H9 (cell line): ENCODE measurements at regions not wholly inside any gene's neighbourhood (a gene's known extent, or its start where the extent isn't known, plus 50 kb on each side); places are given as distances from the start of the nearest gene placed in this dataset.

Experiments
- DNase-seq: peaks from one replicate; pipeline ENCODE4 v3.0.0-alpha.2; 2017
- H2AFZ ChIP-seq: one replicate; pipeline ENCODE4 v1.6.1; 2013; ENCODE audit warnings: mild to moderate bottlenecking, low read length, control low read depth, moderate library complexity
- H2AK5ac ChIP-seq: 2 replicates; pipeline ENCODE4 v1.6.1; 2013; ENCODE audit warnings: low read length, control low read depth, mixed read lengths; ENCODE audit not compliant: insufficient read length
- H2BK120ac ChIP-seq: one replicate; pipeline ENCODE4 v1.6.1; 2013; ENCODE audit warnings: low read depth, mild to moderate bottlenecking, low read length, control low read depth, inconsistent platforms; ENCODE audit not compliant: poor library complexity, severe bottlenecking
- H2BK12ac ChIP-seq: 2 replicates; pipeline ENCODE4 v1.6.1; 2013; ENCODE audit warnings: low read length, control low read depth, mixed read lengths, low read depth; ENCODE audit not compliant: insufficient read length
- H2BK15ac ChIP-seq: 2 replicates; pipeline ENCODE4 v1.6.1; 2013; ENCODE audit warnings: low read depth, low read length, control low read depth
- H2BK20ac ChIP-seq: one replicate; pipeline ENCODE4 v1.6.1; 2013; ENCODE audit warnings: low read depth, mild to moderate bottlenecking, low read length, control low read depth, inconsistent platforms; ENCODE audit not compliant: poor library complexity, severe bottlenecking
- H2BK5ac ChIP-seq: 2 replicates; pipeline ENCODE4 v1.6.1; 2013; ENCODE audit warnings: low read length, control low read depth, mixed read lengths; ENCODE audit not compliant: insufficient read length
- H3K14ac ChIP-seq: 2 replicates; pipeline ENCODE4 v1.6.1; 2013; ENCODE audit warnings: low read length, control low read depth; ENCODE audit not compliant: insufficient read depth
- H3K18ac ChIP-seq: 2 replicates; pipeline ENCODE4 v1.6.1; 2013; ENCODE audit warnings: low read depth, mild to moderate bottlenecking, mixed read lengths, low read length, control low read depth; ENCODE audit not compliant: insufficient read length
- H3K23ac ChIP-seq: 2 replicates; pipeline ENCODE4 v1.6.1; 2013; ENCODE audit warnings: low read length, control low read depth, mixed read lengths, low read depth; ENCODE audit not compliant: insufficient read length
- H3K23me2 ChIP-seq: 2 replicates; pipeline ENCODE4 v1.6.1; 2013; ENCODE audit warnings: low read depth, mild to moderate bottlenecking, mixed read lengths, low read length, control low read depth; ENCODE audit not compliant: insufficient read length, poor library complexity, severe bottlenecking
- H3K27ac ChIP-seq: 2 replicates; pipeline ENCODE4 v1.5.1; 2013; ENCODE audit warnings: low read length, control low read depth, mixed read lengths, low read depth; ENCODE audit not compliant: insufficient read length
- H3K27me3 ChIP-seq: 2 replicates; pipeline ENCODE4 v1.6.1; 2013; ENCODE audit warnings: low read length, control low read depth, inconsistent platforms; ENCODE audit not compliant: insufficient read depth
- H3K4ac ChIP-seq: 2 replicates; pipeline ENCODE4 v1.6.1; 2013; ENCODE audit warnings: low read depth, mild to moderate bottlenecking, control low read depth, inconsistent platforms, low read length, moderate library complexity
- H3K4me1 ChIP-seq: 2 replicates; pipeline ENCODE4 v1.6.1; 2013; ENCODE audit warnings: low read length, control low read depth, inconsistent platforms; ENCODE audit not compliant: insufficient read depth
- H3K4me2 ChIP-seq: 2 replicates; pipeline ENCODE4 v1.6.1; 2013; ENCODE audit warnings: low read length, control low read depth, mixed read lengths; ENCODE audit not compliant: insufficient read length, insufficient read depth
- H3K56ac ChIP-seq: 2 replicates; pipeline ENCODE4 v1.6.1; 2013; ENCODE audit warnings: low read depth, mild to moderate bottlenecking, mixed read lengths, low read length, control low read depth; ENCODE audit not compliant: insufficient read length
- H3K79me1 ChIP-seq: 2 replicates; pipeline ENCODE4 v1.6.1; 2013; ENCODE audit warnings: low read depth, mild to moderate bottlenecking, moderate library complexity, low read length, control low read depth, inconsistent platforms; ENCODE audit not compliant: insufficient read depth, poor library complexity, severe bottlenecking
- H3K79me2 ChIP-seq: 2 replicates; pipeline ENCODE4 v1.6.1; 2013; ENCODE audit warnings: low read length, control low read depth, inconsistent platforms; ENCODE audit not compliant: insufficient read depth
- H3K9ac ChIP-seq: 2 replicates; pipeline ENCODE4 v1.6.1; 2013; ENCODE audit warnings: low read length, control low read depth, mixed read lengths; ENCODE audit not compliant: insufficient read length; ENCODE audit errors: extremely low read depth
- H3K9me3 ChIP-seq: one replicate; pipeline ENCODE4 v1.6.1; 2013; ENCODE audit warnings: low read depth, low read length, inconsistent platforms; ENCODE audit not compliant: control insufficient read depth
- H3T11ph ChIP-seq: one replicate; pipeline ENCODE4 v1.6.1; 2013; ENCODE audit warnings: mild to moderate bottlenecking, low read length, control low read depth, inconsistent platforms
- H4K20me1 ChIP-seq: one replicate; pipeline ENCODE4 v1.6.1; 2013; ENCODE audit not compliant: control insufficient read depth, insufficient read length, insufficient read depth
- H4K5ac ChIP-seq: 2 replicates; pipeline ENCODE4 v1.6.1; 2013; ENCODE audit warnings: low read depth, mild to moderate bottlenecking, mixed read lengths, low read length, control low read depth; ENCODE audit not compliant: insufficient read length
- H4K8ac ChIP-seq: replicated peaks from 2 replicates; pipeline ENCODE4 v1.6.1; 2013; ENCODE audit warnings: low read length, control low read depth, mixed read lengths, low read depth; ENCODE audit not compliant: insufficient read length
- H4K91ac ChIP-seq: 2 replicates; pipeline ENCODE4 v1.6.1; 2013; ENCODE audit warnings: low read depth, mild to moderate bottlenecking, moderate library complexity, mixed read lengths, low read length, control low read depth; ENCODE audit not compliant: insufficient read length
- H3K27ac Mint-ChIP-seq, 3 experiments: 2 replicates in 2 of 3; 3 replicates in 1 of 3; pipeline ENCODE4 v1.8.0; 2020 to 2021; ENCODE audit warnings: mixed read lengths in 3 of 3, mild to moderate bottlenecking in 1 of 3, moderate library complexity in 1 of 3
- H3K27me3 Mint-ChIP-seq: 2 replicates; pipeline ENCODE4 v1.8.0; 2021; ENCODE audit warnings: low read depth, mild to moderate bottlenecking, moderate library complexity, mixed read lengths
- H3K36me3 Mint-ChIP-seq, 3 experiments: 2 replicates in 2 of 3; 3 replicates in 1 of 3; pipeline ENCODE4 v1.8.0; 2020 to 2021; ENCODE audit warnings: low read depth in 3 of 3, mixed read lengths in 3 of 3; ENCODE audit not compliant: insufficient read depth in 1 of 3
- H3K4me1 Mint-ChIP-seq, 2 experiments: 2 replicates each; pipeline ENCODE4 v1.8.0; 2020; ENCODE audit warnings: mixed read lengths in 2 of 2
- H3K4me3 Mint-ChIP-seq, 2 experiments: 2 replicates in 1 of 2; 3 replicates in 1 of 2; pipeline ENCODE4 v1.8.0; 2020 to 2021; ENCODE audit warnings: mild to moderate bottlenecking in 2 of 2, mixed read lengths in 2 of 2, moderate library complexity in 1 of 2
- H3K9me3 Mint-ChIP-seq, 2 experiments: 2 replicates in 1 of 2; 3 replicates in 1 of 2; pipeline ENCODE4 v1.8.0; 2020; ENCODE audit warnings: mild to moderate bottlenecking in 2 of 2, mixed read lengths in 2 of 2, moderate library complexity in 1 of 2
- CTCF ChIP-seq: fragments of 200-600 bp; sonication (generic); conservative IDR thresholded peaks from 3 replicates; pipeline ENCODE4 v1.8.0; 2021; ENCODE audit warnings: antibody characterized with exemption, mild to moderate bottlenecking
- WGBS: extraction: QIAGEN DNeasy Blood & Tissue Kit; methylation state at CpG from one replicate; pipeline ENCODE4 v1.1.7; 2013; ENCODE audit warnings: missing lambda C conversion rate, low lambda C conversion rate, mixed read lengths; ENCODE audit not compliant: insufficient read length; ENCODE audit errors: extremely low coverage; 5-methylcytosine and 5-hydroxymethylcytosine counted together

GRCh38 chr4:178598672-178599071 lies 1156.4 kb upstream of the AGA start:
- WGBS: no CpG with 5 or more reads among the region's 1 CpG
- H3K27me3 ChIP-seq: no peaks in the 10 kb centered on the region
- no peak overlapping the region for H3K27ac Mint-ChIP-seq

More at GRCh38 chr4:178598672-178599071, 1156.4 kb upstream of the AGA start:
- no peak for TF ChIP-seq CTCF
- Histone ChIP-seq H3K23me2 (no peaks in the 10 kb centered on the region), H2BK20ac (no peak overlapping the region), H3K27ac (no peak overlapping the region), H4K20me1 (no peaks in the 10 kb centered on the region), H3K79me2 (no peaks in the 10 kb centered on the region), H3K4me2 (no peak overlapping the region), H3K14ac (no peak overlapping the region), H3K79me1 (no peaks in the 10 kb centered on the region), H2AFZ (no peak overlapping the region), H3K9ac (no peak overlapping the region), H2BK5ac (no peak overlapping the region), H3K18ac (no peak overlapping the region), H4K5ac (no peak overlapping the region), H2AK5ac (no peak overlapping the region), H3T11ph (no peak overlapping the region), H4K8ac (no peak overlapping the region), H4K91ac (no peak overlapping the region), H2BK120ac (no peak overlapping the region), H2BK12ac (no peak overlapping the region), H2BK15ac (no peak overlapping the region), H3K9me3 (no peaks in the 10 kb centered on the region), H3K4ac (no peak overlapping the region), H3K23ac (no peak overlapping the region), H3K56ac (no peak overlapping the region), H3K4me1 (no peaks in the 10 kb centered on the region)
- Mint-ChIP-seq H3K9me3 (no peaks in the 10 kb centered on the region), H3K27me3 (no peaks in the 10 kb centered on the region), H3K36me3 (no peaks in the 10 kb centered on the region), H3K4me3 (no peak overlapping the region), H3K4me1 (peaks cover 0 to 2% of the 10 kb centered on the region in 2 experiments; a peak in 1 of 4 replicates)
- DNase-seq: no peak
